GM23338 (cell line): ENCODE measurements at regions not wholly inside any gene's neighbourhood (a gene's known extent, or its start where the extent isn't known, plus 50 kb on each side); places are given as distances from the start of the nearest gene placed in this dataset.

ENCODE experiments used
- CREB1 ChIP-seq: fragments of 250-450 bp; sonication (Bioruptor Pico); IDR thresholded peaks from 2 replicates; pipeline ENCODE4 v1.5.0; 2020; ENCODE audit warnings: low read depth, mild to moderate bottlenecking, moderate library complexity
- JUNB ChIP-seq: IDR thresholded peaks from one replicate; pipeline ENCODE4 v1.6.1; 2016; ENCODE audit warnings: antibody characterized with exemption; ENCODE audit not compliant: unreplicated experiment

- TF ChIP-seq CREB1 (CRISPR knock-in tag) (no peak), JUNB (no peak)
Observed at GRCh38 chr5:104942735-104943134, 1380.1 kb upstream of the NUDT12 start.
